ENCODE measurements at regions not wholly inside any gene's neighbourhood (a gene's known extent, or its start where the extent isn't known, plus 50 kb on each side); places are given as distances from the start of the nearest gene placed in this dataset.

DNA sequence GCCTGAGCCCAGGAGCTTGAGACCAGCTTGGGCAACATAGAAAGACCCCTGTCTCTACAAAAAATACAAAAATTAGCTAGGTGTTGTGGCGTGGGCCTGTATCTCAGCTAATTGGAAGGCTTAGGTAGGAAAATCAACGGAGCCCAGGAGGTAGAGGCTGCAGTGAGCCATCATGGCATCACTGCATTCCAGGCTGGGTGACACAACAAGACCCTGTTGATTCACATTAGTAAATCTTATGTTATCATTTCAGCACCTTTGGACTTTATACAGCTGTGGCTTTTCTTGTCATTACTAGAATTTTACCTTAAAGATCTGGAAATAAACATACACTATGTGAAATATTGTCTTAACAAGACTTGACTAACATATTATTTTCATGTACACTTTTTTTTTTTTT is 185.0 kb downstream of the ZNF608 start:
- Histone ChIP-seq H3K27me3 (ENCODE audit: insufficient read depth, low read depth) (no peaks in the 10 kb centered on the region), H3K79me2 (ENCODE audit: insufficient read depth, low read depth) (no peaks in the 10 kb centered on the region), H3K4me3 (IDR thresholded peaks at IDR 0.05; ENCODE audit: insufficient read depth, low read depth, low read length) (no peak overlapping the region), H3K4me1 (ENCODE audit: low read depth, poor library complexity, severe bottlenecking) (no peaks in the 10 kb centered on the region), H2AFZ (ENCODE audit: low read depth) (no peak overlapping the region), H3K4me2 (no peak overlapping the region), H3K36me3 (ENCODE audit: insufficient read depth) (no peaks in the 10 kb centered on the region), H4K20me1 (ENCODE audit: insufficient read depth) (no peaks in the 10 kb centered on the region), H3K27ac (no peak overlapping the region), H3K9ac (no peak overlapping the region)
- TF ChIP-seq, protein P1, sequence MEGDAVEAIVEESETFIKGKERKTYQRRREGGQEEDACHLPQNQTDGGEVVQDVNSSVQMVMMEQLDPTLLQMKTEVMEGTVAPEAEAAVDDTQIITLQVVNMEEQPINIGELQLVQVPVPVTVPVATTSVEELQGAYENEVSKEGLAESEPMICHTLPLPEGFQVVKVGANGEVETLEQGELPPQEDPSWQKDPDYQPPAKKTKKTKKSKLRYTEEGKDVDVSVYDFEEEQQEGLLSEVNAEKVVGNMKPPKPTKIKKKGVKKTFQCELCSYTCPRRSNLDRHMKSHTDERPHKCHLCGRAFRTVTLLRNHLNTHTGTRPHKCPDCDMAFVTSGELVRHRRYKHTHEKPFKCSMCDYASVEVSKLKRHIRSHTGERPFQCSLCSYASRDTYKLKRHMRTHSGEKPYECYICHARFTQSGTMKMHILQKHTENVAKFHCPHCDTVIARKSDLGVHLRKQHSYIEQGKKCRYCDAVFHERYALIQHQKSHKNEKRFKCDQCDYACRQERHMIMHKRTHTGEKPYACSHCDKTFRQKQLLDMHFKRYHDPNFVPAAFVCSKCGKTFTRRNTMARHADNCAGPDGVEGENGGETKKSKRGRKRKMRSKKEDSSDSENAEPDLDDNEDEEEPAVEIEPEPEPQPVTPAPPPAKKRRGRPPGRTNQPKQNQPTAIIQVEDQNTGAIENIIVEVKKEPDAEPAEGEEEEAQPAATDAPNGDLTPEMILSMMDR (conservative IDR thresholded peaks at IDR 0.05; ENCODE audit: low read depth, low read length), result no peak

DNA sequence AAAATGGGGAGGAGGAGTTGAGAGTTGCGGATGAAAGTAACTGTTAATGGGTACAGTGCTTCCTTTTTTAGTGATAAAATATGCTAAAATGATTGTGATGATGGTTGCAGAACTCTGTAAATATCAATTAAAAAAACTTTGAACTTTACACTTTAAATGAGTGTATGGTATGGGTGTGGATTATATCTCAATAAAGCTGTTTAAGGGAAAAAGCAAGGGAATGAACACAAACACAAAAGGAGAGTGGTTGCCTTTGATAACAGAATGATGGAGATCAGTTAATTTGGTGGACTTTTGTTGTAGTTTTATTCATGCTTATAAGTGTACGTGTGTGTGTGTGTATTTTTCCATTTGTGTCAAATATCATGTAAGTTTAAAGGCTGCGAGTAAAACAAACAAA is 186.1 kb downstream of the ZNF608 start:
- TF ChIP-seq, protein P1 (conservative IDR thresholded peaks at IDR 0.05; ENCODE audit: low read depth, low read length), result no peak
- Histone ChIP-seq H3K4me3 (IDR thresholded peaks at IDR 0.05; ENCODE audit: insufficient read depth, low read depth, low read length) (no peak overlapping the region), H3K36me3 (ENCODE audit: insufficient read depth) (no peaks in the 10 kb centered on the region), H3K27ac (no peak overlapping the region), H4K20me1 (ENCODE audit: insufficient read depth) (no peaks in the 10 kb centered on the region), H3K79me2 (ENCODE audit: insufficient read depth, low read depth) (no peaks in the 10 kb centered on the region), H3K4me1 (ENCODE audit: low read depth, poor library complexity, severe bottlenecking) (no peaks in the 10 kb centered on the region), H3K4me2 (no peak overlapping the region), H3K9ac (no peak overlapping the region), H2AFZ (ENCODE audit: low read depth) (no peak overlapping the region), H3K27me3 (ENCODE audit: insufficient read depth, low read depth) (no peaks in the 10 kb centered on the region)

DNA sequence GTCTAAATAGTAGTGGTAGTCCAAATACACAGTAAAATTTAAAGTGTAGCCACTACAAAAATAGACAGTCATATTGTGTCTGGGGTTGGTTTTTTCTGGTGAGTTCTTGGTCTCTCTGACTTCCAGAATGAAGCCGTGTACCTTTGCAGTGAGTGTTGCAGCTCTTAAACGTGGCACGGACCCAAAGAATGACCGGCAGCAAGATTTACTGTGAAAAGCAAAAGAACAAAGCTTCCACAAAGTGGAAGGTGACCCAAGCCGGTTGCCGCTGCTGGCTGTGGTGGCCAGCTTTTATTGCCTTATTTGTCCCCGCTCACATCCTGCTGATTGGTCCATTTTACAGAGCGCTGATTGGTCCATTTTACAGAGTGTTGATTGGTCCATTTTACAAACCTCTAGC is 188.7 kb downstream of the ZNF608 start:
- TF ChIP-seq, protein P1 (conservative IDR thresholded peaks at IDR 0.05; ENCODE audit: low read depth, low read length), result no peak
- H3K4me3 ChIP-seq (IDR thresholded peaks at IDR 0.05; ENCODE audit: insufficient read depth, low read depth, low read length), result no peak overlapping the region
- H3K36me3 ChIP-seq (ENCODE audit: insufficient read depth), result no peaks in the 10 kb centered on the region
- no peak overlapping the region for H3K27ac ChIP-seq
- H3K4me1 ChIP-seq (ENCODE audit: low read depth, poor library complexity, severe bottlenecking), result no peaks in the 10 kb centered on the region
- no peak overlapping the region for H3K9ac ChIP-seq
- no peak overlapping the region for H3K4me2 ChIP-seq
- no peaks in the 10 kb centered on the region for H3K27me3 ChIP-seq (ENCODE audit: insufficient read depth, low read depth)
- no peak overlapping the region for H2AFZ ChIP-seq (ENCODE audit: low read depth)
- no peaks in the 10 kb centered on the region for H3K79me2 ChIP-seq (ENCODE audit: insufficient read depth, low read depth)
- H4K20me1 ChIP-seq (ENCODE audit: insufficient read depth), result no peaks in the 10 kb centered on the region

DNA sequence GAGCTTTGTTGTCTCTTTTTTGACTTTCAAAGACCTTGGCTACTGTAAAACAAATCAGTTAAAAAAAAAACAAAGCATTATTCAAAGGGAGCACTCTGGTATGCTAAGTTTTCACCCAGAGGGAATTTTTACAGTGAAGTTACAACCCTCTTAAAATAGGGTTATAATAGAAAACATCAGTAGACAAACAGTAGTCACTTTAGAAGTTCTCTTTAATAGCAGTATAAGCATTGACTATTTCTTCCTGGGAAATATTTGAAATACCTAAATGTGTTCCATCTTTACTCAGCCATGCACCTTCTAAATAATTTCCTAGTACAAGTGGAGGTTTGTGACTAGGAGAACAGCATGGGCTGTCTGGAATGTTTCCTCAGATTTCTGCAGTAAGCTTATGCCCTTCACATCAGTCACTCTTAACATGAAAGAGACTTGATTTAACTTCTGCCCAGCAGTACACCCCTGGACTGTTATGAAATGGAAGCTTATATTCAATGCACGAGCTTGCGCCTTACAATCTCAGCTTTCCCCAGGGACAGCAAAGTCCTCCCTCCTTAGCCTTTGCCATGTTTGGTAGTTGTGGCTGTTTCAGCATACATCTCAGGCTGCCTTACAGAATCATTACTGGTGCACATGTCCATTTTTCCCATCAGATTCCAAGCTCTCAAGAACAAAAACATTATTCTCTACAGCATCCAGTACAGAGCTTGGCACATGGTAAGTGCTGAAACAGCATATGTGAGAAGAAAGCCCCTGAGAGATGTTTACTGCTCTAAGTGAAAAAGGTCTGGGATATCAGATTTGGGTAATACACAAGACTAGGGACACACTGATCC is 191.5 kb downstream of the ZNF608 start:
- H4K20me1 ChIP-seq (ENCODE audit: insufficient read depth), result no peaks in the 10 kb centered on the region
- no peak overlapping the region for H3K4me3 ChIP-seq (IDR thresholded peaks at IDR 0.05; ENCODE audit: insufficient read depth, low read depth, low read length)
- H3K36me3 ChIP-seq (ENCODE audit: insufficient read depth), result no peaks in the 10 kb centered on the region
- no peaks in the 10 kb centered on the region for H3K79me2 ChIP-seq (ENCODE audit: insufficient read depth, low read depth)
- H3K27ac ChIP-seq, result no peak overlapping the region
- TF ChIP-seq, protein P1 (conservative IDR thresholded peaks at IDR 0.05; ENCODE audit: low read depth, low read length), result no peak
- H3K4me1 ChIP-seq (ENCODE audit: low read depth, poor library complexity, severe bottlenecking), result no peaks in the 10 kb centered on the region
- H3K27me3 ChIP-seq (ENCODE audit: insufficient read depth, low read depth), result no peaks in the 10 kb centered on the region
- H3K9ac ChIP-seq, result no peak overlapping the region
- H3K4me2 ChIP-seq, result no peak overlapping the region
- no peak overlapping the region for H2AFZ ChIP-seq (ENCODE audit: low read depth)
